ENCODE measurements at regions not wholly inside any gene's neighbourhood (a gene's known extent, or its start where the extent isn't known, plus 50 kb on each side); places are given as distances from the start of the nearest gene placed in this dataset.

DNA sequence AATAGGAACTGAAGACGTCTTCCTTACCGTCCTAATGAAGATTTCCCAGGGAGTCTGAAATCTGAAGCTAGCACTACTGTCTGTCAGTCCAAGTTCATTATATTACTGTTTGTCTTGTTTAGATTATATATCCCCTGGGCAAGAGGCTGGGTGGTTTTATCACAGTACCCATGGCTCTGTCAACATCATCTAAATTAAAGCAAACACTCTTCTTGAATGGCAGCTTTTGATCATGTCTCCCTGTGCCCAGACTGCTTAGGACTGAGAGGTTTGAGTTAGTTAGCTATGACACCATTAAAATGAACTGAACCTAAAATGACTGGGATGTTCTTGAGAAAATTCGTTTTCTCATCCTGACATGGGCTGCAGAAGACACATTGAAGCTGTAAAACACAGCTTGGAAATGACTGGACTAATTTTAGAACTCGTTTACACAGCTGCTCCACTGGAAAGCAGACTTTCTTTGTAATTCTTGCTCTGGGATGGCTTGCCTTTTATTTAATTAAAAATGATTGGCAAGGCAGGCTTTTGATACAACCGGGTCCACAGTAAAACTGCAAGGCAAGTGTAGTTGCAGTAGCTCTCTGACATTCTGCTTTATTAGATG is 243.5 kb downstream of the MFSD1 start:
- no peak for TF ChIP-seq CTCF (IDR thresholded peaks at IDR 0.05; ENCODE audit: low read depth, low read length, poor library complexity, severe bottlenecking)
- TF ChIP-seq EZH2phosphoT487 (IDR thresholded peaks at IDR 0.05; ENCODE audit: borderline replicate concordance, low read length): no peak

Measured in DOHH2 (cell line).